ENCODE measurements at regions not wholly inside any gene's neighbourhood (a gene's known extent, or its start where the extent isn't known, plus 50 kb on each side); places are given as distances from the start of the nearest gene placed in this dataset.
"Not testable (repeated sequence)": the region's sequence is repeated elsewhere in the genome, so short reads cannot be mapped to it uniquely, and the experiment has no call there.

DNA sequence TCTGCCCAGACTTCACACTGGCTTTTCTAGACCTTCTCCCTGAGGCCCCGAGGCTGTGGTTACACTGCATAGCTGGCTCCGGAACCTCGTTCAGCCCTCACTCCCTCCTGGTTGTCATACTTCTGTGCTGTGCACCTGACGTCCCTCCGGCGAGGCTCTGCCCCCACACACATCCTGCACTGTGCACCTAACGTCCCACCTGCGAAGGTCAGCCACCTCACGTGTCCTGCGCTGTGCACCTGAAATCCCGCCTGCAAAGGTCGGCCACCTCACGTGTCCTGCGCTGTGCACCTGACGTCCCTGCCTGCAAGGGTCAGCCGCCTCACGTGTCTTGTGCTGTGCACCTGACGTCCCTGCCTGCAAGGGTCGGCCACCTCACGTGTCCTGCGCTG, 111.0 kb upstream of the FRMD1 start:
- in situ Hi-C loops (cut with MboI; ENCODE audit: low sequenced_read_pairs in 4 of 4): no loop called here
- no peak overlapping the region for H3K4me3 ChIP-seq
- no peak overlapping the region for H3K27ac ChIP-seq
- DNase-seq: no peak
- intact Hi-C loops (cut with DNase I; ENCODE audit: low total_unique reads): no loop called here
- H3K27me3 ChIP-seq: peaks cover 0 to 4% (median 0%) of the 10 kb centered on the region in 3 donors
- TF ChIP-seq, protein P1, sequence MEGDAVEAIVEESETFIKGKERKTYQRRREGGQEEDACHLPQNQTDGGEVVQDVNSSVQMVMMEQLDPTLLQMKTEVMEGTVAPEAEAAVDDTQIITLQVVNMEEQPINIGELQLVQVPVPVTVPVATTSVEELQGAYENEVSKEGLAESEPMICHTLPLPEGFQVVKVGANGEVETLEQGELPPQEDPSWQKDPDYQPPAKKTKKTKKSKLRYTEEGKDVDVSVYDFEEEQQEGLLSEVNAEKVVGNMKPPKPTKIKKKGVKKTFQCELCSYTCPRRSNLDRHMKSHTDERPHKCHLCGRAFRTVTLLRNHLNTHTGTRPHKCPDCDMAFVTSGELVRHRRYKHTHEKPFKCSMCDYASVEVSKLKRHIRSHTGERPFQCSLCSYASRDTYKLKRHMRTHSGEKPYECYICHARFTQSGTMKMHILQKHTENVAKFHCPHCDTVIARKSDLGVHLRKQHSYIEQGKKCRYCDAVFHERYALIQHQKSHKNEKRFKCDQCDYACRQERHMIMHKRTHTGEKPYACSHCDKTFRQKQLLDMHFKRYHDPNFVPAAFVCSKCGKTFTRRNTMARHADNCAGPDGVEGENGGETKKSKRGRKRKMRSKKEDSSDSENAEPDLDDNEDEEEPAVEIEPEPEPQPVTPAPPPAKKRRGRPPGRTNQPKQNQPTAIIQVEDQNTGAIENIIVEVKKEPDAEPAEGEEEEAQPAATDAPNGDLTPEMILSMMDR (IDR thresholded peaks at IDR 0.05 in 4 of 5, conservative IDR thresholded peaks at IDR 0.05 in 1 of 5): no peak
- TF ChIP-seq POLR2A (IDR thresholded peaks at IDR 0.05): no peak
- ATAC-seq: no peak
- H3K36me3 ChIP-seq: no peaks in the 10 kb centered on the region
- no peaks in the 10 kb centered on the region for H3K9me3 ChIP-seq
- no peaks in the 10 kb centered on the region for H3K4me1 ChIP-seq

DNA sequence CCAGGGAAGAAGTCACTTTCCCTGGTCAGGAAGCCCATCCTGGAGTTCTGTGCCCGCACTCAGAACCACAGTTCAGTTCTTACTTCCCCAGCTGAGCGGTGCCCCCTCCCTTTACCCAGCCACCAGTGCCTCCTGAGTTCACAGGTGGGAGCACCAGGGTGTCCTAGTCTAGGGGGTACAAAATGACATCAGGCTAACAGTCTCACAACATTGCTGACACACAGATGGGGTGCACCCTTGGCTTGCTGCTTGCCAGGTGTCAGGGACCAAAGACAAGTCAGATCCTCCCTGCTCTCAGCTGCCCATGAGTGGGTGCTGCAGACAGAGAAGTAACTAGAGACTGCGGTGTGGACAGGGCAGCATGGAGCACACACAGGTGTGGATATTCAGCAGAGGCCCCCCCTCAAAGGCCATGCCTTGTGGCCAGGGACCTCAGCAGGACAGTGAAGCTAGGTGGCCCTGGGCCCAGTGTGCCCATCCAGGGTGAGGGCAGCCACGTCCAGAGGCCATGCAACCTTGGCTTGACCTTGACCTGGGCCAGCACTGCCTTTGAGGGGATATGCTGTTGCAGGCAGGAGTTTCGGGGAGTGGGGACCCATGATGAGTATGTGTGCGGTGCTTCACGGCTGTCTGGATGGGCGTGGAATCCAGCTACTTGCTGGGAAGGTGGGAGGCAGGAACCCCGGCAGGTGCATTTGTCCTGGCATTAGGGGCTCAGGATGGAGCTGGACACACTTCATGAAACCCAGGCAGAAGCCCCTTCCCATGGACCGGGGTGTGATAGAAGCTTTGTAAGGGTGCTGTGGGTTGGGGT, 110.4 kb upstream of the FRMD1 start:
- intact Hi-C loops (cut with DNase I; ENCODE audit: low total_unique reads): no loop called here
- Histone ChIP-seq H3K36me3 (no peaks in the 10 kb centered on the region), H3K4me3 (no peak overlapping the region), H3K4me1 (no peaks in the 10 kb centered on the region), H3K27ac (no peak overlapping the region), H3K27me3 (peaks cover 0 to 4% (median 0%) of the 10 kb centered on the region in 3 donors), H3K9me3 (no peaks in the 10 kb centered on the region)
- TF ChIP-seq, protein P1 (IDR thresholded peaks at IDR 0.05 in 4 of 5, conservative IDR thresholded peaks at IDR 0.05 in 1 of 5): no peak
- no peak for TF ChIP-seq POLR2A (IDR thresholded peaks at IDR 0.05)
- DNase-seq (no peak), ATAC-seq (no peak)
- in situ Hi-C loops (cut with MboI; ENCODE audit: low sequenced_read_pairs in 4 of 4): no loop called here

DNA sequence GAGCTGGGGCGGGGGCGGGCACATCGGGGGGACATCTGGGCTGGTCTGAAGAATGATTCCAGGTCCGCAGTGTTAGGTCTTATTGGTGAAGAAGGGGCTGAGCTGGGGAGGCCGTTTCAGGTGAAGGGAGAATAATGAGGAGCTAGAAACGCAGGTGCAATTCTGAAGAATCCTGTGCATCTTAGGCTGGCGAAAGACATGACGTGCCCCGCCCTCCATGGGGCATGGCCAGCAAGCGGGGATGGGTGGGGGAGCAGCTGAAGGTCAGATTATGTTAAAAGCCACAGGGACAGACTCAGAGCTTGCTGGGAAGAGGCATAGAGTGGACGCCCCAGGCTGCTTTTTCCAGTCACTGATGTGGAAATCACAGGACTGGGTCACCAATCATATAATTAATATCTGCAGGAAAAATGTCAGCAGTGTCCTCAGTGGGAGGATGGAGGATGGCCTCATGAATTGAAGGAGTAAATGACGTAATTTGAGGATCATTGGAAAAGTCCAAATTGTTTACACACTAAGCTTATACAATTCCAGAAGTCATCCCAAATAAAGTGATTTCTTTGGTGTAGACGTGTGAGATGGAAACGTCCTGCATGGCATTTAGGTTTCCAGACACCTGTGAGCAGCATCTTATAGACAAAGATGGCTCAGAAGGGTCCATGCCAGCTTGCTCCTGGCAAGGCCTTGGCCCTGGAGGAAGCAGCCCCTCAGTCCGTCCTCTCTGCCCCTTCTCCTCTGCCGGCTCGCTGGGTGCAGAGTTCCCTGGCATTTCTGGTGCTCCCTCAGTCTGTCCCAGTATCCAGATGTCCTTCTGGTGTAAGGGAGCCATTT, 109.6 kb upstream of the FRMD1 start:
- H3K4me3 ChIP-seq: no peak overlapping the region
- H3K27ac ChIP-seq: no peak overlapping the region
- ATAC-seq: no peak
- H3K36me3 ChIP-seq: no peaks in the 10 kb centered on the region
- no peaks in the 10 kb centered on the region for H3K4me1 ChIP-seq
- H3K9me3 ChIP-seq: no peaks in the 10 kb centered on the region
- peaks cover 0 to 4% (median 0%) of the 10 kb centered on the region in 3 donors for H3K27me3 ChIP-seq
- DNase-seq: no peak
- intact Hi-C loops (cut with DNase I; ENCODE audit: low total_unique reads) (no loop called here), in situ Hi-C loops (cut with MboI; ENCODE audit: low sequenced_read_pairs in 4 of 4) (no loop called here)
- no peak for TF ChIP-seq POLR2A (IDR thresholded peaks at IDR 0.05)
- TF ChIP-seq, protein P1 (IDR thresholded peaks at IDR 0.05 in 4 of 5, conservative IDR thresholded peaks at IDR 0.05 in 1 of 5): no peak

DNA sequence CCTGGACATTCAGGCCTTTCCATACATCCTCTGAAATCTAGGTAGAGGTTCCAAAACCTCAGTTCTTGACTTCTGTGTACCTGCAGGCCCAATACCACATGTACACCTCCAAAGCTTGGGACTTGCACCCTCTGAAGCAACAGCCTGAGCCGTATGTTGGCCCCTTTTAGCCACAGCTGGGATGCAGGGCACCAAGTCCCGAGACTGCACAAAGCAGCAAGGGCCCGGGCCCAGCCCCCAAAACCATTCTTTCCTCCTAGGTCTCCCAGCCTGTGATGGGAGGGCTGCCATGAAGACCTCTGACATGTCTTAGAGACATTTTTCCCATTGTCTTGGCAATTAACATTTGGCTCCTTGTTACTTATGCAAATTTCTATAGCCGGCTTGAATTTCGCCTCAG, 107.4 kb upstream of the FRMD1 start:
- H3K36me3 ChIP-seq: no peaks in the 10 kb centered on the region
- no peaks in the 10 kb centered on the region for H3K9me3 ChIP-seq
- ATAC-seq: no peak
- no peaks in the 10 kb centered on the region for H3K27me3 ChIP-seq
- no peak overlapping the region for H3K27ac ChIP-seq
- intact Hi-C loops (cut with DNase I; ENCODE audit: low total_unique reads) (no loop called here), in situ Hi-C loops (cut with MboI; ENCODE audit: low sequenced_read_pairs in 4 of 4) (no loop called here)
- TF ChIP-seq, protein P1 (IDR thresholded peaks at IDR 0.05 in 4 of 5, conservative IDR thresholded peaks at IDR 0.05 in 1 of 5): no peak
- no peak for TF ChIP-seq POLR2A (IDR thresholded peaks at IDR 0.05)
- no peak for DNase-seq
- H3K4me3 ChIP-seq: no peak overlapping the region
- no peaks in the 10 kb centered on the region for H3K4me1 ChIP-seq

DNA sequence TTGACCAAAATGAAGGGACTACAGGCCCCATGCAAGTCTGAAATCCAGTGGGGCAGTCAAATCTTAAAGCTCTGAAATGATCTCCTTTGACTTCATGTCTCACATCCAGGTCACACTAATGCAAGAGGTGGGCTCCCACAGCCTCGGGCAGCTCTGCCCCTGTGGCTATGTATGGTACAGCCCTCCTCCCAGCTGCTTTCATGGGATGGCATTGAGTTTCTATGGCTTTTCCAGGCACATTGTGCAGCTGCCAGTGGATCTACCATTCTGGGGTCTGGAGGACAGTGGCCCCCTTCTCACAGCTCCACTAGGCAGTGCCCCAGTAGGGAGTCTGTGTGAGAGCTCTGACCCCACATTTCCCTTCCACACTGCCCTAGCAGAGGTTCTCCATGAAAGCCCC, 107.0 kb upstream of the FRMD1 start:
- H3K4me3 ChIP-seq; intact Hi-C loops (cut with DNase I; ENCODE audit: low total_unique reads); H3K36me3 ChIP-seq; H3K27ac ChIP-seq; in situ Hi-C loops (cut with MboI; ENCODE audit: low sequenced_read_pairs in 4 of 4); DNase-seq; ATAC-seq; H3K4me1 ChIP-seq; H3K9me3 ChIP-seq; H3K27me3 ChIP-seq: not testable (repeated sequence)

Data from gastrocnemius medialis (tissue), 4 donors.